Stimulated activated CD4-positive, alpha-beta T cell treated with anti-CD3 and anti-CD28 coated beads, Interleukin-15, amount 100 ng/mL, for 48 hours (primary cell): ENCODE measurements at regions not wholly inside any gene's neighbourhood (a gene's known extent, or its start where the extent isn't known, plus 50 kb on each side); places are given as distances from the start of the nearest gene placed in this dataset.
"Not testable (repeated sequence)": the region's sequence is repeated elsewhere in the genome, so short reads cannot be mapped to it uniquely, and the experiment has no call there.

Source experiments
- DNase-seq, 2 donors: peaks; one replicate each; pipeline ENCODE4 v3.0.0-alpha.2; 2020; ENCODE audit warnings: low read depth in 2 of 2

DNA sequence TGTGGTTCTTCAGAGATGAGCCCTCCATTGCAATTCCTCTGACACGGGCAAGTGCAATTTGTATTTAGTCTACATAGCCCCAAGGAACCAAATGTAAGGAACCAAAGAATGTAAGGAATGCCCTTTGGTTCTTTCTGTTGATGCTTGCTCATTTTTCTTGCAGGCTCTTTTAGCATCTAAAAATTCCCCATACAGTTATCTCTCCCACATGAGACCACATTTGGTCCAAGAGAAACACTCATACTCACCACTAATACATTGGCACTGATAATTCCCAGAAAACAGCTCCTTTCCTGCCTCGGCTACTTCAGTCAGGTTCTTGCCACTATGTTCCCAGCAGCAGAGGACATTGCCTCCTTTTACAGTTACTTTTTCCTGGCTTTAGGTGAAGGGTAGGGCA is 332.6 kb downstream of the AEBP2 start:
- DNase-seq = no peak

GRCh38 chr12:19772776-19773175 is 333.5 kb downstream of the AEBP2 start:
- no peak for DNase-seq

GRCh38 chr12:19775241-19775640 is 335.9 kb downstream of the AEBP2 start:
- no peak for DNase-seq

GRCh38 chr12:19775976-19776375 is 336.7 kb downstream of the AEBP2 start:
- DNase-seq = not testable (repeated sequence)

DNA sequence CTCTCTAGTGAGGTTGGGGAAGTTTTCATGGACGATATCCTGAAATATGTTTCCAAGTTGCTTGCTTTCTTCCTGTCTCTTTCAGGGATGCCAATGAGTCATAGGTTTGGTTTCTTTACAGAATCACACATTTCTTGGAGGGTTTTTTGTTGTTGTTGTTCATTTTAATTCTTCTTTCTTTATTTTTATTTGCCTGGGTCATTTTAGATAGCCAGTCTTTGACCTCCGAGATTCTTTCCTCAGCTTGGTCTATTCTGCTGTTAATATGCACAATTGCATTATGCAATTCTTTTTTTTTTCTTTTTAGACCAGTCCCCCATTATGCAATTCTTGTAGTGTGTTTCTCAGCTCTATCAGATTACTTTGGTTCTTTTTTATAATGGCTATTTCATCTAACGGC is 338.9 kb downstream of the AEBP2 start:
- DNase-seq = no peak

GRCh38 chr12:19778797-19779196 is 339.5 kb downstream of the AEBP2 start:
- DNase-seq = no peak

GRCh38 chr12:19779395-19780056 is 340.2 kb downstream of the AEBP2 start:
- DNase-seq = no peak

GRCh38 chr12:19780460-19780859 is 341.2 kb downstream of the AEBP2 start:
- no peak for DNase-seq

GRCh38 chr12:19783547-19784444 is 344.5 kb downstream of the AEBP2 start:
- no peak for DNase-seq

GRCh38 chr12:19792028-19792427 is 352.7 kb downstream of the AEBP2 start:
- no peak for DNase-seq

GRCh38 chr12:19794116-19794515 is 354.8 kb downstream of the AEBP2 start:
- no peak for DNase-seq

GRCh38 chr12:19799216-19799615 is 359.9 kb downstream of the AEBP2 start:
- DNase-seq = no peak

DNA sequence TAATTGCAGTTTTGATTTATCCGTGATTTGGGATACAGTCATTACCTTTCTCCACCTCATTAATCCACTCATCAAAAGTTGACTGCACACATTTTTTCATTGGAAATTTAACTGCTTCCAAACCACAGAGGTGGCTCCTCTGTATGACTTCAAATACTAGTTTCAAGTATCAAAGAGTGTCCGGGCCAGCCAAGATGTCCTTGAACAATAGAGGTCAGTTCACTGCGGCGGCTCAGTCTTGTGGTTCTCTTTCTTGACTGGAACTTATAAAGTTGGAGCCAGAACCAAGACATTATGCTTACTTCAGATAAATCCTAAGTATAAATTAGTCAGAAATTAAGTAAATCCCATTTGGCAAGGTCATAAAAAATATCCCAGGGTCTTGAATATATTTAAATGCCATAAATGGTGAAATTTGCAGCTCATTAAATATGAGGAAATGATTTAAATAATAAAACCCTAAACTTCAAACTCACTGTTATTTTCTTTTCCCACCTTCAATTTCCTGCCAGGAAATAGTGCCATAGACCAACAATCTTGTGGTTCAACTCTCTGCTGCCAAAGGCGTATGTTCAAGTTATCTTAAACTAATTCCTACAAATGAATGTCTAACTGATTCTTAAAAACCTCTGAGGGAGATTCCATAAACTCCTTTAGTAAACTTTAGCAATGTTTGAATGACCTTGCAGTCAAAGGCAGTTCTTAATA is 360.8 kb downstream of the AEBP2 start:
- no peak for DNase-seq

DNA sequence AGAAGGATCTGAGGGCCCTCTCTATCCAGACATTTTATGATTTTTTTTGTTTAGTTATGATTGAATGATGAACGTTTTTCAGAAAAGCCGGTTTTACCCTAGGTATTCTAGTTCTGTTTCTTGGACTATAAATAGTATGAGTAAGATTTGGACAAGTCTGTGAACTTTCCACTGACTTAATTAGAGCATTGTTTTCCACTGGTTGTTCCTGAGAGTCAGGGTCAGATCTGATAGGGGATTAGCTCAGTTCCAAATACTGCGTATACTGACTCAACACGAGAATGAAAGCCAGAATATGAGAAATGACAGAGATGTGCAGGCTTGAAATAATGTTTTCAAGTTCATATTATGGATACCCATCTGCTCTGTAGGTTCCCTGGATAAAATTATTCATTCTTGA is 361.6 kb downstream of the AEBP2 start:
- no peak for DNase-seq

GRCh38 chr12:19801941-19802340 is 362.6 kb downstream of the AEBP2 start:
- DNase-seq = no peak

- DNase-seq = no peak
Measured at GRCh38 chr12:19802915-19803314, 363.6 kb downstream of the AEBP2 start.

DNA sequence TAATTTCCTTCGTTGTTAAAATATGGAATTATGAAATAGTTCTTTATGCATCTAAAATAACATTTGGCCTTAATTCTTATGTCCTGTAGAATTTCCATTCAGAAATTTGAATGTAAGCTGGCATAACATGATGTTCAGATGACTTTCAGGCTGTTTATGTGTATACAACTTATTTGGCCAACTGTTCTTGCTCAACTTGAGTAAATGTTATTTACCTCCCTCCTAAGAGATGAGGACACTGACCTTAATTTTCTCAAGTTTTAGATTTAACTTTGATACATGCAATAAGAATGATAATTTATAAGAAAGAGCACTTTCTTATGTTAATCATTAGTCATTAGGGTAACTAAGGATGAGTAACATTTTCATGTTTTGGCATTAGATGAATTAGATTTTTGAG is 365.4 kb downstream of the AEBP2 start:
- DNase-seq = no peak

DNA sequence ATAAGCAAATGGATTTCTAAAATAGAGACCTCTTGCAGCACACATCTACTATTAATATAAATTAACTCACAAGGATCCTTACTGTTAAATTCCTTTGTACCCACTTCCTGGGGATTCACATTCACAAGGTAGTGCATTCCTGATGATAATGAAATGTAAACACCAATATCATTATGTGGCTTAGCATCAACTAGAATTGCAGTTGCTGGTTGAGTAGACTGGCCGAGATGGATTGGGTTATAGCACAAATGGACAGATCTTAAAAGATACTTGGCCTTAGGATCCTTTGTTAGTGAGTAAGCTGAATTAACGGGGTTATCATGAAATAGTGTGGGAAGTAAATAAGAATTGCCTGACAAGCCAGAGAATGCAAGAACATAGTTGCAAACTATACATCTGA is 369.1 kb downstream of the AEBP2 start:
- no peak for DNase-seq

DNA sequence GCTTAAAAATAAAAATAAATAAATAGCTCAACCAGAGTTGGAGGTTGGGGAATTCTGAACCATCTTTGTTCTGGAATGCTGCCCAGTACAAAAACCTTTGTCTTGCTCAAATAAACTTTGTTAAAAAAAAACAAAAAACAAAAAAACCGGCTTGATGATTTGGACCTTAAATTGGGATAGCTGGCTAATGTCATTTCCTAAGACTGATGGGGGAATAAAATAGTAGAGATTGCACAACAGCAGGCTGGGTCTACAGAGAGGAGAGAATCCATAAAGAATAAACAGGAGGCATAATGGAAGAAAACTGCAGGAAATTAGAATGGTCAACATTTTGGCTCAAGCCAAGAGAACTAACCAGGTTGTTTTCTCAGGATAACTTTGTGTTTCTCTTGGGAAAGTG is 370.9 kb downstream of the AEBP2 start:
- DNase-seq = no peak

- no peak for DNase-seq
Measured at GRCh38 chr12:19811922-19812321, 372.6 kb downstream of the AEBP2 start.

GRCh38 chr12:19819231-19819630 is 379.9 kb downstream of the AEBP2 start:
- no peak for DNase-seq

GRCh38 chr12:19822476-19822875 is 383.2 kb downstream of the AEBP2 start:
- DNase-seq = no peak

GRCh38 chr12:19823326-19823725 is 384.0 kb downstream of the AEBP2 start:
- DNase-seq = not testable (repeated sequence)
